Activated CD4-positive, alpha-beta T cell treated with anti-CD3 and anti-CD28 coated beads, Interleukin-2, amount 10 ng/mL, durations not matched to agents 24 days and 14 days (primary cell): ENCODE measurements at regions not wholly inside any gene's neighbourhood (a gene's known extent, or its start where the extent isn't known, plus 50 kb on each side); places are given as distances from the start of the nearest gene placed in this dataset.

Experiments used
- DNase-seq: peaks from one replicate; pipeline ENCODE4 v3.0.0; 2022
- H3K27ac Mint-ChIP-seq: one replicate; pipeline ENCODE4 v1.8.0; 2022; ENCODE audit warnings: mild to moderate bottlenecking, mixed read lengths
- H3K27me3 Mint-ChIP-seq: one replicate; pipeline ENCODE4 v1.8.0; 2022; ENCODE audit warnings: mixed read lengths
- H3K36me3 Mint-ChIP-seq: one replicate; pipeline ENCODE4 v1.8.0; 2022; ENCODE audit warnings: low read depth, mild to moderate bottlenecking, mixed read lengths
- H3K4me1 Mint-ChIP-seq: one replicate; pipeline ENCODE4 v1.8.0; 2021; ENCODE audit warnings: mixed read lengths
- H3K4me3 Mint-ChIP-seq: one replicate; pipeline ENCODE4 v1.8.0; 2022; ENCODE audit warnings: mild to moderate bottlenecking, moderate library complexity, mixed read lengths
- H3K9me3 Mint-ChIP-seq: one replicate; pipeline ENCODE4 v1.8.0; 2021; ENCODE audit warnings: mixed read lengths
- intact Hi-C: fragments of 100-400 bp; cut with micrococcal nuclease; formaldehyde crosslinking; loops from one replicate; pipeline ENCODE4 v1.15.1; 2023

DNA sequence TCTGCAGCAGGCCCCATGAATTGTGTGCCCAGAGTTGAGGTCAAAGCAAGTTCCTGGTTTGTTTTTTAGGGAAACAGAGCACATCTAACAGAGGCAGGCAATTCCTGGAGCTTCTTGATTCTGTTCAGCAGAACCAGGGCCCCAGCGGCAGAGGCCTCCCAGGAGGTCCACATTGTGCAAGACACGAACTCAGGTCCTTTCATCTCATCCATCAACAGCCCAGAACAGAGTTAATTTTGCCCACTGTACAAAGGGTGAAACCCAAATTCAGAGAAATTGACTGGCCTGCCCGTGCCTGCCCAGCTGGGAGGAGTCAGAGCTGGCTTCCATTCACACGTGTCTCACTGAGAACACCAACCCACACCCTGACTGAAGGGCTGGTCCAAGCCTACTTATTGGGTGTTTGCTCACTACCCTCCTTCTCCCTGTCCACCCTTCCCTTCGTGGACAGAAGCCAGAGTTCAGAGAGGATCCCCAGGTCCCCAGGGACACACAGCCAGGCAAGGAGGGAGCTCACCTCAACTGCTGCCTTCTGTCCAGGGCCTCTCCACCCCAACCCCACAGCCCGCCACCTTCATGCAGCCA is 607.1 kb downstream of the TBC1D22A start:
- Mint-ChIP-seq H3K4me3 (no peak overlapping the region), H3K36me3 (no peaks in the 10 kb centered on the region), H3K27ac (no peak overlapping the region), H3K4me1 (no peaks in the 10 kb centered on the region), H3K27me3 (no peaks in the 10 kb centered on the region), H3K9me3 (no peaks in the 10 kb centered on the region)
- no peak for DNase-seq
- intact Hi-C loops: no loop called here

DNA sequence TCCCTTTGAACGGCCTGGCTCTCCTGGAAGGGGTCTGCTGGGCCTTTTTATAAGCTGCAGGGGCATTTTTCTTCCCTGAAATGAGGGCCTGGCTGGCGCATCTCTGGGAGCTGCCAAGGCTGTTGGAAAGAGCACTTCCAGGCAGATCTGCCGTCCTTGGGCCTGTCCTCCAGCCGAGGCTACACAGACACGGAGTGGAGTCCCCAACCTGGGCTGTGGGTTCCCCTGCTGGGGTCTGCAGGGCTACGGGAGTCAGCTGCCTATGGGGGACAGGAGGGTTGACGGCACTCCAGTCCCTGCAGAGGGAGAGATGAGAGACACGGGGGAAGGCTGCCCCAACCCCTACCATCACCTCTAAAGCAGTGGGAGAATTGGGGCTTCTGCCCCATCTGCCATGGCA is 606.6 kb downstream of the TBC1D22A start:
- H3K27ac Mint-ChIP-seq: no peak overlapping the region
- no peak overlapping the region for H3K4me3 Mint-ChIP-seq
- H3K36me3 Mint-ChIP-seq: no peaks in the 10 kb centered on the region
- DNase-seq: no peak
- H3K4me1 Mint-ChIP-seq: no peaks in the 10 kb centered on the region
- H3K9me3 Mint-ChIP-seq: no peaks in the 10 kb centered on the region
- no peaks in the 10 kb centered on the region for H3K27me3 Mint-ChIP-seq
- intact Hi-C loops: no loop called here

DNA sequence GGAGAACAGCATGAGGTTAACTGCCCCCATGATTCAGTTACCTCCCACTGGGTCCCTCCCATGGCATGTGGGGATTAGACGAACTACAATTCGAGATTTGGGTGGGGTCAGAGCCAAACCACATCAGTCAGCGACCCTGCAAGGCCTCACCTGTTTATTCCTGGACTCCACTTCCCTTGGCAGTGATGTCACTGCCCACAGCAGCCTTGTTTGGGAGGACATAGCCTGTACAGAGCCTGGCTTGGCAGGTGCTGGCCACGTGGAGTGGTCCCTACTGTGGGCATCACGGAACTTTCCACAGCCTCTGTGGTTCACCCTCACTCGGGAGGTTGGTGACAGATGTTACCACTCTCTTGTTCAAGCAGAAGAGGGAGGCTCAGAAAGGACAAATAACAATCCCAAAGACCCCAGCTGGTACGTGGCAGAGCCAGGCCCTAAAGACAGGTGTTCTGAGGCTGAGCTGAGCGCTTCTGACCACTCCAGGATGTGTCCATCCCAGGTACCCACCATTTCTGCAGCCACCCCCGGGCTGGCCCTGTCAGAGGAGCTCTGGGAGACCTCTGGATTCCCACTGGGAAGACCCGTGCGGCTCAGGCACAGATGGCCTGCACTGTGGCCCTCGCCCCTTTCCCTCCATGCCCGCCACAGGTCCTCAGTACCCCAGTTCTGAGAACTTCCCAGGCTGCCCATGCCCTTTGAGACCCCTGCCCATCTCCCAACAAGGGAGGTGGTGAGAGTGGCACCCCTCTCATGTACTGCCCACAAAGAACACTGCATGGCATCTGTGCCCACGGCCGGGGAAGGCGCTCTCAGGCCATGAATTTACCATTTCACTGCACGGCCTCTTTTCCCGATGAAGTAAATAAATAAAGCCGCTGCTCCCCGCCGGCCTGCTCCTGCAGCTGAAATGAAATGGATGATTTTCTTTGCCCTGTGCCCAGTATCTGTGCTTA is 605.8 kb downstream of the TBC1D22A start:
- Mint-ChIP-seq H3K36me3 (no peaks in the 10 kb centered on the region), H3K9me3 (no peaks in the 10 kb centered on the region)

DNA sequence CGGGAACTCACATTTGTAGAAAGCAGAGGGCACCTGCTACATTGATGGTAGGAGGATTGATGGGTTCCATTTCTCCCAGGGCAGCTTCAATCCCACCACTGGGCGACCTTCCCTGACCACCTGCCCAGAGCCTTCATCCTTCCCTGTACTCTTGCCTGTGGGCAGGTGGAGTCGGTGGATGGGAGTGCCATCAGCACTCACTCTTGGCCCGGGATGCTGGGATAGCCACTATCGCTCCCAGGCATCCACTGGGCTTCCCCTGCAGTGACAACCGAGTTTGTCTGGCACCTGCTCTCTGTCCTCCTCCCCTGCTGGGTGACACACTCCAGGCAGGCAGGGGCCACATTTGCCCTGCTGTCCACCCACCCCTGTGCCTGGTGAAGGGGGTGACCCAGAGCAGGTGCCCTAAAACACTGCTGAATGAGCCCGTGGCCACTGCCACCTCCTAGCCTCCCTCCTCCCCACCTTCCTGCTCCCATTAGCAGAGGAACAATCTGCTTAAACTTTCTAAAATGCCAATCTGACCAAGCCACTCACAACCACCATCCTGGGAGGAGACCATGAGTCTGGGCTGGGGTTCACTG is 604.7 kb downstream of the TBC1D22A start:
- no peaks in the 10 kb centered on the region for H3K36me3 Mint-ChIP-seq

More for the DNA sequence above, 605.8 kb downstream of the TBC1D22A start:
- DNase-seq: no peak
- no peaks in the 10 kb centered on the region for H3K4me1 Mint-ChIP-seq
- no peak overlapping the region for H3K4me3 Mint-ChIP-seq
- intact Hi-C loops: no loop called here
- H3K27ac Mint-ChIP-seq: no peak overlapping the region
- H3K27me3 Mint-ChIP-seq: no peaks in the 10 kb centered on the region

DNA sequence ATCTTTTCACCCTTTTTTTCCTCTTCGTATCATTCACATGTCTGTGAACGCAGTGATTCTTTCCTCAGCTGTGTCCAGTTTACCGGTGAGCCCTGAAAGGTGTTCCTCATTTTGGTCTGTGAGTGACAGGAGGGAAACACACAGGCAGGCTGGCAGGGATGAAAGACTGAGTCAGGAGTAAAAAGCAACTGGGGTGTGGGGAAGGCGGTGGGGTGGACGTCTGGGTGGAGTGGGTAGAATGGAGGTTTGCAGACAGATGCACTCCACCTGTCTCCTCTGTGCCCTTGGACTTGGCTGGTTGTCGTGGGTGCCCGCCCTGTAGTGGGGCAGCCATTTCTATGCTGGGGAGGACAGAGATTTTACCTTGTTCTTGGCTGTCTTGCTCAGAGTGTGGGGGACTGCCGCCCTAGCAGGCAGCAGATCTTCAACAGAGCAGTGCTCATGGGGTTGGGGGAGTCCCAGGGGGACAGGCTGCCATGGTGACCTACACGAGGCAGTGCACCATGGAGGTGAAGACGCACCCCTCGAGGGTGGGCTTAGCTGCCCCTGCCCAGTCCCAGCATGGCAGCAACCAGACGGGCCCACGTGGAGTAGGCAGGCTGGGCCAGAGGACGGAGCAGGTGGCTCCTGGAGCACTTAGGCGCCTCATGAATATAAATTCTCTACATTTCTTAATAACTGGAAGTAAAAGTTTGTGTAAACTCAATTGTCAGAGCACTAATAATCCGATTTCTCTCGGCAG is 603.7 kb downstream of the TBC1D22A start:
- Mint-ChIP-seq H3K27me3 (no peaks in the 10 kb centered on the region), H3K9me3 (peaks cover 3% of the 10 kb centered on the region), H3K4me1 (no peaks in the 10 kb centered on the region), H3K4me3 (no peak overlapping the region), H3K36me3 (no peaks in the 10 kb centered on the region), H3K27ac (no peak overlapping the region)
- no peak for DNase-seq
- intact Hi-C loops: no loop called here

More for the DNA sequence above, 604.7 kb downstream of the TBC1D22A start:
- no peak for DNase-seq
- intact Hi-C loops: no loop called here
- no peak overlapping the region for H3K27ac Mint-ChIP-seq
- H3K4me3 Mint-ChIP-seq: no peak overlapping the region
- no peaks in the 10 kb centered on the region for H3K4me1 Mint-ChIP-seq
- H3K27me3 Mint-ChIP-seq: no peaks in the 10 kb centered on the region
- no peaks in the 10 kb centered on the region for H3K9me3 Mint-ChIP-seq

DNA sequence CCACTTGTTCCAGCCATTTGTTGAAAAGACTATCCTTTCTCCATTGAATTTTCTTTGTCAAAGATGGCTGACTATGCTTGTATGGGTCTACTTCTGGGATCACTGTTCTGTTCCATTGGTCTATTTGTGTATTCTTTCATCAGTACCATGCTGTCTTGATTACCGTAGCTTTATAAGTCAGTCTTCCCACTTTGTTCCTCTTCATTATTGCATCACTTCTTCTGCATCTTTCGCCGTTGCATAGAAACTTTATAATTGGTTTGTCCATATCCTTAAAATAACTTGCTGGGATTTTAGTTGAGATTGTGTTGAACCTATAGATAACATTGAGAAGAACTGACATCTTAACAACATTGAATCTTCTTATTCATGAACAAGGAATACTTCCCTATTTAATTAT is 598.8 kb downstream of the TBC1D22A start:
- peaks cover 3% of the 10 kb centered on the region for H3K9me3 Mint-ChIP-seq
- H3K27me3 Mint-ChIP-seq: no peaks in the 10 kb centered on the region
- no peak overlapping the region for H3K27ac Mint-ChIP-seq
- no peaks in the 10 kb centered on the region for H3K36me3 Mint-ChIP-seq
- intact Hi-C loops: no loop called here
- H3K4me1 Mint-ChIP-seq: no peaks in the 10 kb centered on the region
- no peak overlapping the region for H3K4me3 Mint-ChIP-seq
- DNase-seq: no peak

DNA sequence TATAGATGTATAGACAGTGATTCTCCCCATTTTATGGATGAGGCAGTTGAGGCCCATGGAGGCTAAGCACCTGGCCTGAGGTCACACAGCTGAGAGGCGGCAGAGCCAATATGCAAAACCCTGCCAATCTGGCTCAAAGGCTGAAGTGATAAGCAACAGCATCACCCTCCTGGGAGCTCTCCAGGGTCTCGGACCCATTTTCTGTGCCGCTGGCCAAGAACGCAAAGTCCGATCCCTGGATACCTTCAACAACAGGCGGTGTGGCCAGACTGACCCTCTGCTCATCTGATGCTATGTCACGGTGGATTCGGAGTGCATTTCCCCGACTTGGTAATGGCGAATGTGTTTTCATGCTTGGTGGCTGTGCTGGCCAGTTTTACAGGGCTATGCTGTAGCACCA is 595.0 kb downstream of the TBC1D22A start:
- H3K27me3 Mint-ChIP-seq: no peaks in the 10 kb centered on the region
- no peak for DNase-seq

DNA sequence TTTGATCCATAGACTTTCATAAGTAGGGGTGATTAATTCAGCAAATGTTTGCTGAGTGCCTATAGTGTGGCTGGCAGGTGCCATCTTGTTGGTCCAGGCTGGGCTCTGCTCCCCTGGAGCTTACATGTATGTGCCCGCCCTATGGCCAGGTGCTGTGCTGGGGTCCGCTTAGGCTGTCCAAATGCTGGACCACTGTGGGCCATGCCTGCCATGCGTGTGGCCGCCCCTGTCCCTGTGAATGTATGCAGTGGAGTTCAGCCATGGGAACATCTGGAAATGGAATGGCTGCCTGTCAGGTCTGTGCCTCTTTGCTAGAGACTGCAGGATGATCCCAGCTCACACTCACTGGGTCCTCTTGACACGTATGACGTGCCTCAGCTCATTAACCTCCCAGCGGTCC is 594.6 kb downstream of the TBC1D22A start:
- no peak overlapping the region for H3K27ac Mint-ChIP-seq
- peaks cover 2% of the 10 kb centered on the region for H3K9me3 Mint-ChIP-seq
- H3K27me3 Mint-ChIP-seq: no peaks in the 10 kb centered on the region
- DNase-seq: no peak
- no peaks in the 10 kb centered on the region for H3K36me3 Mint-ChIP-seq
- no peaks in the 10 kb centered on the region for H3K4me1 Mint-ChIP-seq
- H3K4me3 Mint-ChIP-seq: no peak overlapping the region
- intact Hi-C loops: no loop called here

More for the DNA sequence above, 595.0 kb downstream of the TBC1D22A start:
- intact Hi-C loops: no loop called here
- Mint-ChIP-seq H3K9me3 (peaks cover 3% of the 10 kb centered on the region), H3K36me3 (no peaks in the 10 kb centered on the region), H3K4me3 (no peak overlapping the region), H3K4me1 (no peaks in the 10 kb centered on the region), H3K27ac (no peak overlapping the region)

DNA sequence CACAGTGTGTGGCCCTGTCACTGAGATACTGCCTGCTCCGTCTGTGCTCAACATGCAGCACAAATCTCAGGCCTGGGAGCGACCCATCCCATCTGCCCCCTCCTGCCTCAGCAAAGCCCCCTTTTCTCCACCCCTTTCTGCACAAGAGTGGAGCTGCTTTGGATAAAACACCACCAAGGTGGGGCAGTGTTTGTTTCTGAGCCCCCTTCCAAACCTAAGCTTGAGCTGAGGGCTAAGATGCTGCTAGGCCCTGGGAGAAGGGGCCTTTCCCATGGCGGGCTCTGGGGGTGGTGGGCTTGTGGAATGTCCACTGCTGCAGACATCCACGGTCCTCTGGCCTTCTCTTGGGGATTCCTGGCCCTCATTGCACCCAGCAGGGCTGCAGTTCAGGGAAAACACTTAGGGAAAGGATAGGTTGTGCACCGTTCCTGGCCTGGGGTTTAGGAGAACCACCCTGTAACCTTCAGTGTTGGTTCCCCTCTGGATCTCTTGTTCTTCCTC is 594.1 kb downstream of the TBC1D22A start:
- no peak for DNase-seq
- no peaks in the 10 kb centered on the region for H3K27me3 Mint-ChIP-seq
- intact Hi-C loops: no loop called here
- no peak overlapping the region for H3K4me3 Mint-ChIP-seq
- no peaks in the 10 kb centered on the region for H3K4me1 Mint-ChIP-seq
- H3K36me3 Mint-ChIP-seq: no peaks in the 10 kb centered on the region
- H3K27ac Mint-ChIP-seq: no peak overlapping the region
- no peaks in the 10 kb centered on the region for H3K9me3 Mint-ChIP-seq

DNA sequence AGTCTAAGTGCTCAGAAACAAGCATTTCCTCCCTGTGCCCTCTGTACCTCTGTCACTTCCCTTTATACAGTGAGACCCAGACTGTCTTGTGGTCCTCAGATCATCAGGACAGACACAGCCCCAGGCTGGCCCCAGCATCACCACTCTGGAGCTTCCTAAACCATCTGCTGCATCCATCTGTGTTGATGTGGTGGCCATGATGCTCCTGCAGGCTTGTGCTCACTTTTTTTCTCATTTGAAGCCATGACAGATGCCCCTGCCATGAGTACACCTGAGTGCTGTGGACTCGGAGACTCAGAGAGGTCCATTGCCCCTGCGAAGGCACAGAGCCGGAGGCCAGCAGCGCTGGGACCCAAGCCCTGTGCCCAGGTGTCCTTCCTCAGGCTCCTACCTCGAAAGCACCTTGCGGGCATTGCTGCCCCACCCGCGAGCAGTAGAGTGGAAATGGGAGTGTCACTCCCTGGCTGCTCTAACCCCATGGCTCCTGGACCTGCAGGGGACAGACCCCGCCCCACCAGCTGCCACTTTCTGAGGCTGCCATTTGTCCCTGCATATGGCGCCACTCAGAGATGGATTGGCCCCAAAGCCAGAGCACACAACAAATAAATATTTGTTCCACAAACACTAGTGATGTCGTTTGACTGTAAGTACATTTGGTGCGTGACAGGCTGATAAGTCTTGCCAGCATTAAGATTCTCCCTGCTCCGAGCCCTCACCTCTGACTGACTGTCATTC is 593.5 kb downstream of the TBC1D22A start:
- H3K4me1 Mint-ChIP-seq: no peaks in the 10 kb centered on the region

DNA sequence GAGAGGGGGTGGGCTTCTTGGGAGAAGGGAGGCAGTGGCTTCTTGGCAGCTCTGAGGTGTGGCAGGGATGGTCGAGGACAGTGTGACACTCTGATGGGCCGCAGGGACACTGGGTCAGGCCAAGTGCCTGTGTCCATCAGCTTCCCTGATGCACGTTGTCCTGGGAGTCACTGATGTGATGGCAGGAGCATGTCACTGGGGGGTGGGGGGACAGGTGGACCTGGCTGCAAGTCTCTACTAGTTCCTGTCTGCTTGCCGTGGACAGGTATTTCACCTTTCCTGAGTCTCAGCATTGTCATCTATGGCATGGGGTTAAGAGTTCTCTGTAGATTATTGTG is 592.9 kb downstream of the TBC1D22A start:
- no peaks in the 10 kb centered on the region for H3K9me3 Mint-ChIP-seq
- no peaks in the 10 kb centered on the region for H3K36me3 Mint-ChIP-seq
- H3K4me1 Mint-ChIP-seq: no peaks in the 10 kb centered on the region
- DNase-seq: no peak
- H3K27me3 Mint-ChIP-seq: no peaks in the 10 kb centered on the region
- no peak overlapping the region for H3K27ac Mint-ChIP-seq
- intact Hi-C loops: no loop called here
- no peak overlapping the region for H3K4me3 Mint-ChIP-seq

More for the DNA sequence above, 593.5 kb downstream of the TBC1D22A start:
- no peaks in the 10 kb centered on the region for H3K27me3 Mint-ChIP-seq
- H3K9me3 Mint-ChIP-seq: no peaks in the 10 kb centered on the region
- no peaks in the 10 kb centered on the region for H3K36me3 Mint-ChIP-seq
- no peak for DNase-seq
- intact Hi-C loops: no loop called here
- no peak overlapping the region for H3K27ac Mint-ChIP-seq
- H3K4me3 Mint-ChIP-seq: no peak overlapping the region

DNA sequence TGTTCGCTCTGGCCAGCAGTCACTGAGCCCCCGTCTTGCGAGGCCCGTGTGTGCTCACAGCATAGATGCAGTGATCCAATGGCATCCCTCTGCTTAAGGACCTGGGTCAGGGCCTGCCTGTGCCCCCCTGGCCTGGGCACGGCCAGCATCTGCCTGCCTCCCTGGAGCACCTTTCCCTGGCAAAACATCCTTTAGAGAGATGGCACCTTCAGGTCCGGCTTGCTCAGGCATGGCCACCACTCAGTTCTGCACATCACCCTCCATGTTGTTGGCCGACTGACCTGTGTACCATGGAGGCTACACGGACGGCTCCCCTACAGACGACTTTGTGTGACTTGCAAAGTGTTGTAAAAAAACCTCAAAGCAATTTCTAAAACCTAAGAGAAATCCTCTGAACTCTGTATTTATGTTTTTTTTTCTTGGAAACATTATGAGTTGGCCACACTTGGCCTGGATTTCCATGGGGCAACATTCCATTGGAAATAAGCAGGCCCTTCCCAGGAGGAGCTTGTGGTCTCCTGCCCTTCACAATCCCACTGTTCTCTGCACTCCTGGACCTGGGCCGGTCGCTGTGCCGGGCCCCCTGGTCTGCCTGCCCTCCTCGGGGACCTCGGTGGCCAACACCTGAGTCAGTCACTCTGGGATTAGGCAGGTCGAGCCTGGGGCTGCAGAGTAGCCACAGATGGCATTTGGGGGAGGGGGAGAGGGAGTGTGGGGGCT is 592.4 kb downstream of the TBC1D22A start:
- intact Hi-C loops: no loop called here
- Mint-ChIP-seq H3K4me3 (no peak overlapping the region), H3K36me3 (no peaks in the 10 kb centered on the region), H3K27ac (no peak overlapping the region), H3K27me3 (no peaks in the 10 kb centered on the region), H3K4me1 (no peaks in the 10 kb centered on the region), H3K9me3 (no peaks in the 10 kb centered on the region)
- DNase-seq: no peak
